Ishikawa (cell line): ENCODE measurements at regions not wholly inside any gene's neighbourhood (a gene's known extent, or its start where the extent isn't known, plus 50 kb on each side); places are given as distances from the start of the nearest gene placed in this dataset.

Experiments
- CEBPB ChIP-seq: IDR thresholded peaks from 2 replicates; pipeline ENCODE4 v1.6.1; 2012
- CREB1 ChIP-seq: IDR thresholded peaks from 2 replicates; pipeline ENCODE4 v1.6.1; 2012; ENCODE audit warnings: low read depth
- EP300 ChIP-seq: IDR thresholded peaks from 2 replicates; pipeline ENCODE4 v1.6.1; 2012; ENCODE audit warnings: borderline replicate concordance
- FOXM1 ChIP-seq: IDR thresholded peaks from 2 replicates; pipeline ENCODE4 v1.6.1; 2012; ENCODE audit warnings: low read depth, borderline replicate concordance
- MAX ChIP-seq: IDR thresholded peaks from 2 replicates; pipeline ENCODE4 v1.6.1; 2012
- NFIC ChIP-seq: IDR thresholded peaks from 2 replicates; pipeline ENCODE4 v1.6.1; 2012
- RAD21 ChIP-seq: IDR thresholded peaks from 2 replicates; pipeline ENCODE4 v1.6.1; 2012; ENCODE audit warnings: low read depth
- TAF1 ChIP-seq: IDR thresholded peaks from 2 replicates; pipeline ENCODE4 v1.6.1; 2012; ENCODE audit warnings: low read depth, mild to moderate bottlenecking
- TEAD4 ChIP-seq: IDR thresholded peaks from 2 replicates; pipeline ENCODE4 v1.6.1; 2012
- ZBTB7A ChIP-seq: IDR thresholded peaks from 2 replicates; pipeline ENCODE4 v1.6.1; 2012; ENCODE audit warnings: low read depth

GRCh38 chr5:103422756-103423155, 139.8 kb downstream of the NUDT12 start:
- TF ChIP-seq RAD21 (no peak), CEBPB (no peak), EP300 (no peak), TAF1 (no peak), CREB1 (no peak), NFIC (no peak), FOXM1 (no peak), TEAD4 (no peak), ZBTB7A (no peak), MAX (no peak)
